ENCODE measurements at regions not wholly inside any gene's neighbourhood (a gene's known extent, or its start where the extent isn't known, plus 50 kb on each side); places are given as distances from the start of the nearest gene placed in this dataset.

DNA sequence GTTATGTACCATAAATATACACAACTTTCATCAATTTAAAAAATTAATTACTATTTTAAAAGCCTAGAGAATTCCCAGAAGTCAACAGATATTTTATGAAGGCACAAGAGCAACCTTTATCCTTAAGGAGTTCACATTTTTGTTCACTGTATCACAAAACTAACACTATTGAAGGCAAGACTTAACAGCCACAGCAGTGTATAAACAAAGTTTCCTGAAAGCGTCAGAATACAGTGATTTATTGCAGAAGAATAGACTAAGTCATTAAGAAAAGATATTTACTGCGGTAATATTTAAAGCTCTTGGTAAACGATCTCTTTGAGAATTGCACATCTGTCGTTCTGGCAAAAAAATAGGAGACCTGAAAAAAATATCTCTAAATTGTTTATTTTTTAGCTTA lies 419.3 kb upstream of the NBEA start:
- H3K27ac ChIP-seq (ENCODE audit: low read depth in 1 of 2, low read length in 2 of 2) = no peak overlapping the region
- intact Hi-C loops (cut with DNase I, micrococcal nuclease) = no loop called here
- no peak for DNase-seq
- Mint-ChIP-seq H3K27ac (no peak overlapping the region), H3K4me1 (ENCODE audit: low read depth) (no peaks in the 10 kb centered on the region), H3K4me3 (no peak overlapping the region), H3K36me3 (ENCODE audit: low read depth) (no peaks in the 10 kb centered on the region), H3K27me3 (peaks cover 4% of the 10 kb centered on the region), H3K9me3 (no peaks in the 10 kb centered on the region)
- H3K4me1 ChIP-seq (ENCODE audit: insufficient read depth, low read length) = no peaks in the 10 kb centered on the region
- TF ChIP-seq CTCF (IDR thresholded peaks at IDR 0.05) = no peak
- no peaks in the 10 kb centered on the region for H3K27me3 ChIP-seq (ENCODE audit: control insufficient read depth in 1 of 2, insufficient read depth in 2 of 2, low read length in 2 of 2)
- POLR2A ChIA-PET = no interaction called here
- CTCF ChIA-PET = no interaction called here
- no peak overlapping the region for H3K4me3 ChIP-seq (ENCODE audit: low read length)
- no peaks in the 10 kb centered on the region for H3K9me3 ChIP-seq (ENCODE audit: control insufficient read depth in 1 of 2, insufficient read depth in 1 of 2, low read length in 2 of 2)
- H3K36me3 ChIP-seq (ENCODE audit: insufficient read depth, low read length) = no peaks in the 10 kb centered on the region
- ATAC-seq (ENCODE audit: poor library complexity) = no peak

- no peaks in the 10 kb centered on the region for H3K4me1 Mint-ChIP-seq (ENCODE audit: low read depth)
- peaks cover 4% of the 10 kb centered on the region for H3K27me3 Mint-ChIP-seq
- no peak overlapping the region for H3K27ac Mint-ChIP-seq
- Histone ChIP-seq H3K27me3 (ENCODE audit: control insufficient read depth in 1 of 2, insufficient read depth in 2 of 2, low read length in 2 of 2) (no peaks in the 10 kb centered on the region), H3K27ac (ENCODE audit: low read depth in 1 of 2, low read length in 2 of 2) (no peak overlapping the region), H3K4me1 (ENCODE audit: insufficient read depth, low read length) (no peaks in the 10 kb centered on the region), H3K36me3 (ENCODE audit: insufficient read depth, low read length) (no peaks in the 10 kb centered on the region), H3K4me3 (ENCODE audit: low read length) (no peak overlapping the region), H3K9me3 (ENCODE audit: control insufficient read depth in 1 of 2, insufficient read depth in 1 of 2, low read length in 2 of 2) (no peaks in the 10 kb centered on the region)
- intact Hi-C loops (cut with DNase I, micrococcal nuclease) = no loop called here
- TF ChIP-seq CTCF (IDR thresholded peaks at IDR 0.05) = no peak
- H3K36me3 Mint-ChIP-seq (ENCODE audit: low read depth) = no peaks in the 10 kb centered on the region
- ChIA-PET CTCF (no interaction called here), POLR2A (no interaction called here)
- no peaks in the 10 kb centered on the region for H3K9me3 Mint-ChIP-seq
- DNase-seq (no peak), ATAC-seq (ENCODE audit: poor library complexity) (no peak)
- H3K4me3 Mint-ChIP-seq = no peak overlapping the region
Measured at GRCh38 chr13:34523406-34523805, 418.7 kb upstream of the NBEA start.

DNA sequence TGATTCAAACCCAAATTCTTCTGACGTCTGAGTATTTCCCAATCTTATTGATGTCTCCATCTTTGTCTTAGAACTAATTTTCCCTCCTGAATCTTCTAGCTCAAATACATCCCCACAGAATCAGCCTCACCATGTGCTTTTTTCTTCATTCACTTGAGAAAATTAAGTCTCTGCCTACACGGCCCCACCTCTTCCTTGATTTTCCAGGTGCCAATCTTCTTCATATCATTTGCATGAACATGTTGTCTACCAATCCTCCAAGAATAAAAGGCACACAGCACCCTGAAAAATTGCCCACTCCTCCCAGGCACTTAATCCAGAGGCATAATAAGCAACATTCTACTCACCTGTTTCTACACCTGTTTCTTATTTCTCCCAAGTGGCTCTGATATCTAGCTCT lies 408.1 kb upstream of the NBEA start:
- Mint-ChIP-seq H3K27ac (no peak overlapping the region), H3K36me3 (ENCODE audit: low read depth) (no peaks in the 10 kb centered on the region), H3K27me3 (no peaks in the 10 kb centered on the region), H3K4me1 (ENCODE audit: low read depth) (no peaks in the 10 kb centered on the region), H3K4me3 (no peak overlapping the region), H3K9me3 (peaks cover 11% of the 10 kb centered on the region)
- no peaks in the 10 kb centered on the region for H3K36me3 ChIP-seq (ENCODE audit: insufficient read depth, low read length)
- no peak overlapping the region for H3K4me3 ChIP-seq (ENCODE audit: low read length)
- H3K4me1 ChIP-seq (ENCODE audit: insufficient read depth, low read length) = no peaks in the 10 kb centered on the region
- ChIA-PET POLR2A (no interaction called here), CTCF (interaction anchor here (1.4 kb wide), 1 partner anchor 10 kb away, joined by 3 read pairs; no protein-coding TSS in a partner anchor)
- no peak for DNase-seq
- H3K27me3 ChIP-seq (ENCODE audit: control insufficient read depth in 1 of 2, insufficient read depth in 2 of 2, low read length in 2 of 2) = no peaks in the 10 kb centered on the region
- intact Hi-C loops (cut with DNase I, micrococcal nuclease) = loop anchor here in 1 of 2 experiments (1.0 kb wide), 1 partner anchor 19 kb away; no protein-coding TSS in a partner anchor
- TF ChIP-seq CTCF (IDR thresholded peaks at IDR 0.05) = no peak
- peaks cover 0 to 12% of the 10 kb centered on the region in 2 experiments for H3K9me3 ChIP-seq (ENCODE audit: control insufficient read depth in 1 of 2, insufficient read depth in 1 of 2, low read length in 2 of 2)
- H3K27ac ChIP-seq (ENCODE audit: low read depth in 1 of 2, low read length in 2 of 2) = no peak overlapping the region
- no peak for ATAC-seq (ENCODE audit: poor library complexity)
